SK-N-SH treated with all-trans-retinoic acid at 6 μM for 48 hours (cell line): ENCODE measurements at regions not wholly inside any gene's neighbourhood (a gene's known extent, or its start where the extent isn't known, plus 50 kb on each side); places are given as distances from the start of the nearest gene placed in this dataset.

Experiments used
- ATAC-seq: fragments of 200-7000 bp; cut with Tn5 transposase; 3 replicates; pipeline ENCODE4 v1.9.1; 2020; ENCODE audit warnings: mild to moderate bottlenecking, moderate library complexity
- BACH2 ChIP-seq: fragments of 250-450 bp; sonication (Bioruptor Pico); IDR thresholded peaks from 2 replicates; pipeline ENCODE4 v1.9.0; 2021; ENCODE audit warnings: mild to moderate bottlenecking, borderline replicate concordance
- CSDC2 ChIP-seq: fragments of 250-450 bp; sonication (Bioruptor Pico); IDR thresholded peaks from 2 replicates; pipeline ENCODE4 v1.5.0; 2020; ENCODE audit warnings: mild to moderate bottlenecking, moderate library complexity
- ESRRG ChIP-seq: fragments of 250-450 bp; sonication (Bioruptor Pico); IDR thresholded peaks from 2 replicates; pipeline ENCODE4 v1.6.1; 2021; ENCODE audit warnings: mild to moderate bottlenecking
- GLIS3 ChIP-seq: fragments of 250-450 bp; sonication (Bioruptor Pico); IDR thresholded peaks from 2 replicates; pipeline ENCODE4 v1.5.0; 2020; ENCODE audit warnings: mild to moderate bottlenecking, moderate library complexity
- ISL1 ChIP-seq: fragments of 250-450 bp; sonication (Bioruptor Pico); IDR thresholded peaks from 2 replicates; pipeline ENCODE4 v2.1.2; 2022; ENCODE audit warnings: mild to moderate bottlenecking, moderate library complexity
- OSR1 ChIP-seq: fragments of 250-450 bp; sonication (Bioruptor Pico); IDR thresholded peaks from 2 replicates; pipeline ENCODE4 v1.8.0; 2022; ENCODE audit warnings: moderate library complexity, mild to moderate bottlenecking, inconsistent platforms
- PPARA ChIP-seq: fragments of 250-450 bp; sonication (Bioruptor Pico); IDR thresholded peaks from 2 replicates; pipeline ENCODE4 v1.5.0; 2020; ENCODE audit warnings: mild to moderate bottlenecking, borderline replicate concordance
- RARB ChIP-seq: fragments of 250-450 bp; sonication (Bioruptor Pico); IDR thresholded peaks from 2 replicates; pipeline ENCODE4 v1.8.0; 2021; ENCODE audit warnings: mild to moderate bottlenecking, moderate library complexity
- SNAI2 ChIP-seq: fragments of 250-450 bp; sonication (Bioruptor Pico); IDR thresholded peaks from 2 replicates; pipeline ENCODE4 v1.5.0; 2020; ENCODE audit warnings: mild to moderate bottlenecking, moderate library complexity
- TCF4 ChIP-seq: fragments of 250-450 bp; sonication (Bioruptor Pico); IDR thresholded peaks from 2 replicates; pipeline ENCODE4 v1.8.0; 2021; ENCODE audit warnings: mild to moderate bottlenecking, moderate library complexity, borderline replicate concordance
- TOX ChIP-seq: fragments of 250-450 bp; sonication (Bioruptor Pico); IDR thresholded peaks from 2 replicates; pipeline ENCODE4 v1.8.0; 2021; ENCODE audit warnings: mild to moderate bottlenecking, moderate library complexity, borderline replicate concordance
- TSHZ2 ChIP-seq: fragments of 250-450 bp; sonication (Bioruptor Pico); IDR thresholded peaks from 2 replicates; pipeline ENCODE4 v1.5.0; 2020; ENCODE audit warnings: mild to moderate bottlenecking, moderate library complexity
- ZC3H10 ChIP-seq: fragments of 250-450 bp; sonication (Bioruptor Pico); IDR thresholded peaks from 2 replicates; pipeline ENCODE4 v1.5.1; 2021; ENCODE audit warnings: mild to moderate bottlenecking, moderate library complexity
- ZFP3 ChIP-seq: fragments of 250-450 bp; sonication (Bioruptor Pico); IDR thresholded peaks from 2 replicates; pipeline ENCODE4 v1.5.0; 2020; ENCODE audit warnings: mild to moderate bottlenecking, moderate library complexity
- ZFP30 ChIP-seq: fragments of 450-650 bp; formaldehyde crosslinking; IDR thresholded peaks from 2 replicates; pipeline ENCODE4 v1.5.0; 2022; ENCODE audit warnings: mild to moderate bottlenecking, moderate library complexity
- ZNF565 ChIP-seq: fragments of 450-650 bp; formaldehyde crosslinking; conservative IDR thresholded peaks from 2 replicates; pipeline ENCODE4 v1.5.0; 2020; ENCODE audit warnings: low read depth, mild to moderate bottlenecking, moderate library complexity
- ZNF70 ChIP-seq: fragments of 450-650 bp; formaldehyde crosslinking; IDR thresholded peaks from 2 replicates; pipeline ENCODE4 v1.5.0; 2020; ENCODE audit warnings: mild to moderate bottlenecking, moderate library complexity
- ZNF8 ChIP-seq: fragments of 450-650 bp; formaldehyde crosslinking; IDR thresholded peaks from 2 replicates; pipeline ENCODE4 v1.5.0; 2020; ENCODE audit warnings: mild to moderate bottlenecking, moderate library complexity
- TF ChIP-seq, protein P1 (sequence below): fragments of 250-450 bp; sonication (Bioruptor Pico); IDR thresholded peaks from 2 replicates; pipeline ENCODE4 v1.5.1; 2021; ENCODE audit warnings: mild to moderate bottlenecking, moderate library complexity
- TF ChIP-seq, protein P2 (sequence below): fragments of 250-450 bp; sonication (Bioruptor Pico); IDR thresholded peaks from 2 replicates; pipeline ENCODE4 v1.5.1; 2020; ENCODE audit warnings: low read depth, mild to moderate bottlenecking, moderate library complexity
- TF ChIP-seq, protein P3 (sequence below): fragments of 250-450 bp; sonication (Bioruptor Pico); IDR thresholded peaks from 2 replicates; pipeline ENCODE4 v1.8.0; 2020; ENCODE audit warnings: mild to moderate bottlenecking, moderate library complexity, borderline replicate concordance

DNA sequence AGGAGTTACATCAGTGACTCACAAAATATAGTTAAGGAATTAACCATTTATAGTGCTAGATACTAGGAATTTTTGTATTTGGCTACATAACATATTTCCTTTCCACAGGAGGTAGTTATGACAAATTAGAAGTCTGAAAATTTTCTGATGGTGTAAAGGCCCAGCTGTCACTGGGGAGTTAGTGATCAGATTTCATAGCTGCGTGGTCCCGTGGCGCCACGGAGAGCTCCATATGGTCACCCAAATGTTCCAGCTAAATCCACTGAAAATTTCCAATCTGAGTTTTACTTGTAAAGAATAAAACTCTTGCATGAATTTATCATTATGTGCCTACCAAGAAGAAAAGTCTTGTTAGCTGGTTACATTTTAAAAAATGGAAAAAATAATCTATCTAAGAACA lies 368.9 kb upstream of the PLSCR5 start:
- TF ChIP-seq BACH2 (CRISPR knock-in tag): no peak
- TF ChIP-seq SNAI2 (CRISPR knock-in tag): no peak
- TF ChIP-seq TOX (CRISPR knock-in tag): no peak
- TF ChIP-seq, protein P1, sequence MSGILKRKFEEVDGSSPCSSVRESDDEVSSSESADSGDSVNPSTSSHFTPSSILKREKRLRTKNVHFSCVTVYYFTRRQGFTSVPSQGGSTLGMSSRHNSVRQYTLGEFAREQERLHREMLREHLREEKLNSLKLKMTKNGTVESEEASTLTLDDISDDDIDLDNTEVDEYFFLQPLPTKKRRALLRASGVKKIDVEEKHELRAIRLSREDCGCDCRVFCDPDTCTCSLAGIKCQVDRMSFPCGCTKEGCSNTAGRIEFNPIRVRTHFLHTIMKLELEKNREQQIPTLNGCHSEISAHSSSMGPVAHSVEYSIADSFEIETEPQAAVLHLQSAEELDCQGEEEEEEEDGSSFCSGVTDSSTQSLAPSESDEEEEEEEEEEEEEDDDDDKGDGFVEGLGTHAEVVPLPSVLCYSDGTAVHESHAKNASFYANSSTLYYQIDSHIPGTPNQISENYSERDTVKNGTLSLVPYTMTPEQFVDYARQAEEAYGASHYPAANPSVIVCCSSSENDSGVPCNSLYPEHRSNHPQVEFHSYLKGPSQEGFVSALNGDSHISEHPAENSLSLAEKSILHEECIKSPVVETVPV (CRISPR knock-in tag): no peak
- TF ChIP-seq ZFP30 (CRISPR knock-in tag): no peak
- TF ChIP-seq ZNF8 (CRISPR knock-in tag): no peak
- TF ChIP-seq, protein P2, sequence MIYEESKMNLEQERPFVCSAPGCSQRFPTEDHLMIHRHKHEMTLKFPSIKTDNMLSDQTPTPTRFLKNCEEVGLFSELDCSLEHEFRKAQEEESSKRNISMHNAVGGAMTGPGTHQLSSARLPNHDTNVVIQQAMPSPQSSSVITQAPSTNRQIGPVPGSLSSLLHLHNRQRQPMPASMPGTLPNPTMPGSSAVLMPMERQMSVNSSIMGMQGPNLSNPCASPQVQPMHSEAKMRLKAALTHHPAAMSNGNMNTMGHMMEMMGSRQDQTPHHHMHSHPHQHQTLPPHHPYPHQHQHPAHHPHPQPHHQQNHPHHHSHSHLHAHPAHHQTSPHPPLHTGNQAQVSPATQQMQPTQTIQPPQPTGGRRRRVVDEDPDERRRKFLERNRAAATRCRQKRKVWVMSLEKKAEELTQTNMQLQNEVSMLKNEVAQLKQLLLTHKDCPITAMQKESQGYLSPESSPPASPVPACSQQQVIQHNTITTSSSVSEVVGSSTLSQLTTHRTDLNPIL: no peak
- TF ChIP-seq TSHZ2 (CRISPR knock-in tag): no peak
- no peak for TF ChIP-seq TCF4 (CRISPR knock-in tag)
- no peak for TF ChIP-seq ZNF70 (CRISPR knock-in tag)
- TF ChIP-seq PPARA (CRISPR knock-in tag): no peak
- no peak for TF ChIP-seq ISL1
- TF ChIP-seq ZNF565 (CRISPR knock-in tag): no peak
- no peak for TF ChIP-seq OSR1 (CRISPR knock-in tag)

DNA sequence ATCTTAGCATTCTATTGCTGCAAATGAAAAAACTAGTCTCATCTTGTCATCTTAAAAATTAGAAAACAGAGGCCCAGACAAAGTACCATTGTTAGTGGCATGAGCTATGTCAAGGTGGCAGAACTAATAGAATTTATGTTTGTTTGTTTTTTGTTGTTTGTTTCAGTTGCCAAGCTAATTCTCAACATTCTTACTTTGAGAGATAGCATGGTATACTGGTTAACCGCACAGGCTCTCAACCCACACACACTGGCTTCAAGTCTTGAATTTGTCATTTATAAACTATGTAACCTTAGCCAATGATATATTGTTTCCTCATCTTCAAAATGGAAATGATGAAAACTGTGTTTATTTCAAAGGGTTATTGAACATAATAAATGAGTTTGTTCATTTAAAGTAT lies 367.6 kb upstream of the PLSCR5 start:
- no peak for ATAC-seq
- TF ChIP-seq ESRRG (CRISPR knock-in tag): no peak
- TF ChIP-seq ZNF565 (CRISPR knock-in tag): no peak
- no peak for TF ChIP-seq TCF4 (CRISPR knock-in tag)
- TF ChIP-seq SNAI2 (CRISPR knock-in tag): no peak
- no peak for TF ChIP-seq ZFP3
- no peak for TF ChIP-seq CSDC2 (CRISPR knock-in tag)

More for the DNA sequence above, 368.9 kb upstream of the PLSCR5 start:
- ATAC-seq: no peak

GRCh38 chr3:146970236-146970635 lies 365.1 kb upstream of the PLSCR5 start:
- TF ChIP-seq SNAI2 (CRISPR knock-in tag): no peak
- TF ChIP-seq, protein P3, sequence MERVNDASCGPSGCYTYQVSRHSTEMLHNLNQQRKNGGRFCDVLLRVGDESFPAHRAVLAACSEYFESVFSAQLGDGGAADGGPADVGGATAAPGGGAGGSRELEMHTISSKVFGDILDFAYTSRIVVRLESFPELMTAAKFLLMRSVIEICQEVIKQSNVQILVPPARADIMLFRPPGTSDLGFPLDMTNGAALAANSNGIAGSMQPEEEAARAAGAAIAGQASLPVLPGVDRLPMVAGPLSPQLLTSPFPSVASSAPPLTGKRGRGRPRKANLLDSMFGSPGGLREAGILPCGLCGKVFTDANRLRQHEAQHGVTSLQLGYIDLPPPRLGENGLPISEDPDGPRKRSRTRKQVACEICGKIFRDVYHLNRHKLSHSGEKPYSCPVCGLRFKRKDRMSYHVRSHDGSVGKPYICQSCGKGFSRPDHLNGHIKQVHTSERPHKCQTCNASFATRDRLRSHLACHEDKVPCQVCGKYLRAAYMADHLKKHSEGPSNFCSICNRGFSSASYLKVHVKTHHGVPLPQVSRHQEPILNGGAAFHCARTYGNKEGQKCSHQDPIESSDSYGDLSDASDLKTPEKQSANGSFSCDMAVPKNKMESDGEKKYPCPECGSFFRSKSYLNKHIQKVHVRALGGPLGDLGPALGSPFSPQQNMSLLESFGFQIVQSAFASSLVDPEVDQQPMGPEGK (CRISPR knock-in tag): no peak
- no peak for TF ChIP-seq RARB (CRISPR knock-in tag)
- TF ChIP-seq, protein P1 (CRISPR knock-in tag): no peak
- TF ChIP-seq GLIS3: no peak
- no peak for TF ChIP-seq TCF4 (CRISPR knock-in tag)
- TF ChIP-seq BACH2 (CRISPR knock-in tag): no peak
- TF ChIP-seq ZFP3: no peak
- TF ChIP-seq TOX (CRISPR knock-in tag): no peak
- TF ChIP-seq ESRRG (CRISPR knock-in tag): no peak
- no peak for TF ChIP-seq ZC3H10 (CRISPR knock-in tag)
- no peak for TF ChIP-seq ZNF8 (CRISPR knock-in tag)
- TF ChIP-seq ZNF565 (CRISPR knock-in tag): no peak
- no peak for TF ChIP-seq ZFP30 (CRISPR knock-in tag)
- no peak for ATAC-seq
